Pancreas (tissue), 10 donors: ENCODE measurements at regions not wholly inside any gene's neighbourhood (a gene's known extent, or its start where the extent isn't known, plus 50 kb on each side); places are given as distances from the start of the nearest gene placed in this dataset.

Source experiments
- ATAC-seq, 4 donors: fragments of 200-7000 bp; cut with Tn5 transposase; one replicate each; pipeline versions ENCODE4 v1.8.0 to v1.9.1; 2020; ENCODE audit warnings: mild to moderate bottlenecking in 4 of 4, moderate library complexity in 4 of 4
- DNase-seq, 6 donors: peaks; one replicate each; pipeline ENCODE4 v3.0.0-alpha.2; 2020
- FAIRE-seq: peaks from 2 replicates; lab custom pipeline; 2012; peaks lifted over from hg19 to GRCh38; lab: Jason Lieb, UNC
- H3K27ac ChIP-seq, 4 donors: fragments of 200-600 bp; sonication (generic); 1 replicate in 3 of 4; 2 replicates in 1 of 4; pipeline versions ENCODE4 v1.5.0 to v1.8.0; 2020
- H3K27me3 ChIP-seq, 4 donors: fragments of 200-600 bp; one replicate each; pipeline ENCODE4 v1.8.0; 2021
- H3K36me3 ChIP-seq, 3 donors: fragments of 200-600 bp; sonication (generic) in 1 of 3; one replicate each; pipeline versions ENCODE4 v1.5.0 to v1.8.0; 2020 to 2021
- H3K4me1 ChIP-seq, 3 donors: fragments of 200-600 bp; one replicate each; pipeline ENCODE4 v1.8.0; 2021
- H3K4me3 ChIP-seq, 4 donors: fragments of 200-600 bp; sonication (generic) in 2 of 4; one replicate each; pipeline versions ENCODE4 v1.5.0 to v1.8.0; 2020 to 2021
- H3K9me3 ChIP-seq, 4 donors: fragments of 200-600 bp; one replicate each; pipeline ENCODE4 v1.8.0; 2021
- WGBS, 2 donors: extraction: QIAGEN DNeasy Blood & Tissue Kit; methylation state at CpG; one replicate each; pipeline ENCODE4 v1.1.7; 2013; 5-methylcytosine and 5-hydroxymethylcytosine counted together
- intact Hi-C, 3 donors: fragments of 100-400 bp; cut with DNase I; formaldehyde crosslinking; loops; one replicate each; pipeline versions ENCODE4 v1.11.1 to v1.14.2; 2022
- TF ChIP-seq, protein P1 (sequence below), 4 donors: fragments of 200-600 bp; sonication (generic) in 3 of 4; IDR thresholded peaks; one replicate each; pipeline versions ENCODE4 v1.5.0 to v1.8.0; 2021; ENCODE audit warnings: antibody characterized with exemption in 4 of 4
- donor health status: healthy with polysubstance abuse.
- donor health status: DM: no; HTN: no; CAD: no; lungs with moderate emphysema.
- donor health status: DM: no; HTN: no; CAD: no.
- donor health status: control.
- donor health status: control.
- donor health status: Bipolar disorder and iron deficiency.
- donor health status: DM: yes; HTN: yes; CAD: no.
- donor health status: DM: no; HTN: no; CAD: no.
- donor health status: DM: no; HTN: no; CAD: no.
- donor health status: DM: yes; HTN: yes; CAD: no.

- Histone ChIP-seq H3K4me3 (no peak overlapping the region), H3K27ac (no peak overlapping the region), H3K36me3 (no peaks in the 10 kb centered on the region), H3K27me3 (no peaks in the 10 kb centered on the region), H3K4me1 (no peaks in the 10 kb centered on the region), H3K9me3 (no peaks in the 10 kb centered on the region)
- ATAC-seq (no peak), FAIRE-seq (no peak), DNase-seq (no peak)
- 69 to 78% methylated on average over 2 of the region's 2 CpGs for WGBS, 2 donors
- intact Hi-C loops: no loop called here
- TF ChIP-seq, protein P1, sequence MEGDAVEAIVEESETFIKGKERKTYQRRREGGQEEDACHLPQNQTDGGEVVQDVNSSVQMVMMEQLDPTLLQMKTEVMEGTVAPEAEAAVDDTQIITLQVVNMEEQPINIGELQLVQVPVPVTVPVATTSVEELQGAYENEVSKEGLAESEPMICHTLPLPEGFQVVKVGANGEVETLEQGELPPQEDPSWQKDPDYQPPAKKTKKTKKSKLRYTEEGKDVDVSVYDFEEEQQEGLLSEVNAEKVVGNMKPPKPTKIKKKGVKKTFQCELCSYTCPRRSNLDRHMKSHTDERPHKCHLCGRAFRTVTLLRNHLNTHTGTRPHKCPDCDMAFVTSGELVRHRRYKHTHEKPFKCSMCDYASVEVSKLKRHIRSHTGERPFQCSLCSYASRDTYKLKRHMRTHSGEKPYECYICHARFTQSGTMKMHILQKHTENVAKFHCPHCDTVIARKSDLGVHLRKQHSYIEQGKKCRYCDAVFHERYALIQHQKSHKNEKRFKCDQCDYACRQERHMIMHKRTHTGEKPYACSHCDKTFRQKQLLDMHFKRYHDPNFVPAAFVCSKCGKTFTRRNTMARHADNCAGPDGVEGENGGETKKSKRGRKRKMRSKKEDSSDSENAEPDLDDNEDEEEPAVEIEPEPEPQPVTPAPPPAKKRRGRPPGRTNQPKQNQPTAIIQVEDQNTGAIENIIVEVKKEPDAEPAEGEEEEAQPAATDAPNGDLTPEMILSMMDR (IDR thresholded peaks at IDR 0.05): no peak
Measured at GRCh38 chr4:171573181-171573580, 240.0 kb upstream of the GALNTL6 start.

DNA sequence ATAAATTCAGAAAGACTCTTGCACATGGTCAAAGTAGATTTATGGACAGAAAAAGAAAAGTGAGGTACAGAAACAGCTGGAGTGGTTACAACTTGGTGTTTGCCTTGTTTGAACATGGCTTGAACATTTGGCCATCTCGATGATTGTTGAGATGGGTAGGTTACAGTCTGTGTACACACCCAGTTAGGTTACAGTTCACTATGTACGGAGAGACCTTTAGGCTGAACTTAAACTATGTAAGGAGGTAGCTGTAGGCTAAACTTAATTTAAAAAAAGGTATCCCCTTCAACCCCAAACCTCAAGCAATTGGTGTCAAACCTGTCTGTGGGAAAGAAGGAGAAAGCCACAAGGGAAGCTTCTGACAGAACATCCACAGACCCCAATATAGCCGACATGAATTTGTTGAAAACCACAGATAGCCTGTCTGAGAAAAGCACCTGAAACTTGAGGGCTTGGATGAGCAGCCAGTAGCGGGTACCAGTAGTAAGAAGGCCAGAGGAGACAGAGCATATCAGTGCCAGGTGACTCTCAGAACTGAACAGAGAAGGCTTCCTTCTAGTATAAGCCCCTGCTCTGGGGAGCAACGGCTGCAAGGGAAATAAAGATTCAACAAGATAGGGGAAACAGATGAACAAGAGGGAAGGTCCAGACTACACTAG is 247.9 kb upstream of the GALNTL6 start:
- no peak for ATAC-seq
- no peaks in the 10 kb centered on the region for H3K9me3 ChIP-seq
- DNase-seq: no peak
- intact Hi-C loops: no loop called here
- 61 to 67% methylated on average over 5 of the region's 5 CpGs for WGBS, 2 donors
- no peak overlapping the region for H3K4me3 ChIP-seq
- H3K36me3 ChIP-seq: no peaks in the 10 kb centered on the region
- no peak for FAIRE-seq
- TF ChIP-seq, protein P1 (IDR thresholded peaks at IDR 0.05): no peak
- H3K4me1 ChIP-seq: no peaks in the 10 kb centered on the region
- no peaks in the 10 kb centered on the region for H3K27me3 ChIP-seq
- H3K27ac ChIP-seq: no peak overlapping the region

DNA sequence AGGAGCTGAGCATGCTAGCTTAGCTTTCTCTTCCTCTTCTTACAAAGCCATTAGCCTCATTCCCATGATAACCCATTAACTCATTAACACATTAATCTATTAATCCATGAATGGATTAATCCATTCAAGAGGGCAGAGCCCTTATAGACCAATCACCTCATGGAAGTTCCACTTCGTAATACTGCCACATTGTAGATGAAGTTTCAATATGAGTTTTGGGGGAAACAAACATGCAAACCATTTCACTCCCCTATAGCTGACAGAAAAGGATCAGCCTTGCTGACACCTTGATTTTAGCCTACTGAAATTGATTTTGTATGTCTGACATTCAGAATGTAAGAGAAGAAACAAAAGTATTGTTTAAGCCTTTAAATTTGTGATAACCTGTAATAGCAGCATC is 251.8 kb upstream of the GALNTL6 start:
- WGBS, 2 donors: 75 to 86% methylated on average over 1 of the region's 1 CpG
- H3K4me1 ChIP-seq: no peaks in the 10 kb centered on the region
- DNase-seq (no peak), FAIRE-seq (no peak), ATAC-seq (no peak)
- H3K36me3 ChIP-seq: no peaks in the 10 kb centered on the region
- H3K4me3 ChIP-seq: no peak overlapping the region
- H3K9me3 ChIP-seq: no peaks in the 10 kb centered on the region
- intact Hi-C loops: no loop called here
- H3K27ac ChIP-seq: no peak overlapping the region
- TF ChIP-seq, protein P1 (IDR thresholded peaks at IDR 0.05): no peak
- no peaks in the 10 kb centered on the region for H3K27me3 ChIP-seq

DNA sequence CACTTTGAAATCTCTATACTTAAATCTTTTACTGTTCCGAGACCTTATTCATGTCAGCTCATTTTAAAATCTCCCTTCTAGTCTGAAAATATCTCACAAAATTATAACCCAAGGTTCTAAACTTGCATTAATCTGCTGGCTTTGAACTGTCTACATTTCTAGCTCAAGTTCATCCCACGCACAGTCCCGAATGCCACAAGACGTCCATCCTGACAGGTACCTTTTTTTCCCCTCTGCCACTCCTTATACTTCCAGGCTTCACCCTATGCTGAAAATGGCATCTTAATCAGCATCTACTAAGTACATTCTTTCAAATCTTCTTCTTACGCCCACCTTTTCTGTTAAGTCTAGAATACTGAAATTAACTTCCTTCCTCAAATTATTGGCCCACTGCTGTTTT is 259.2 kb upstream of the GALNTL6 start:
- intact Hi-C loops: no loop called here
- no peaks in the 10 kb centered on the region for H3K36me3 ChIP-seq
- H3K4me1 ChIP-seq: no peaks in the 10 kb centered on the region
- ATAC-seq: no peak
- H3K27ac ChIP-seq: no peak overlapping the region
- TF ChIP-seq, protein P1 (IDR thresholded peaks at IDR 0.05): no peak
- H3K9me3 ChIP-seq: no peaks in the 10 kb centered on the region
- DNase-seq: no peak
- no peak for FAIRE-seq
- H3K27me3 ChIP-seq: no peaks in the 10 kb centered on the region
- no peak overlapping the region for H3K4me3 ChIP-seq
- 72 to 82% methylated on average over 5 of the region's 5 CpGs for WGBS, 2 donors

DNA sequence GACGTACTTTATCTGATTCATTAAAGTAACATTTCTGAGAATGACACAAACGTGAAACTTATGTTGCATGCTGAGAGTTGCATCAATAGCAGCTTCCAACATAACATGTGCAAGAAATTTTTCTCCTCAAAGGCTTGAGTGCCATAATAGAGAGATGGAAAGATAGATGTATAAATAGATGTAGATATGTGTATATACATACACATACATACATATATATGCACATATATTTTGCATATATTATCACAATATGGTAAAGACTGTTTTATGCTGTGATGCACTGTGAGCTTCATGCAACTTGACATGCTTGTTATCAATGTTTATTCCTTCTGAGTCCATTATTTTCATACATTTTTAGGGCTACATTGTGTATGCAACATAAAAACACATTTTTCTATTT is 270.6 kb upstream of the GALNTL6 start:
- Histone ChIP-seq H3K4me3 (no peak overlapping the region), H3K27ac (no peak overlapping the region), H3K27me3 (no peaks in the 10 kb centered on the region), H3K9me3 (no peaks in the 10 kb centered on the region), H3K4me1 (no peaks in the 10 kb centered on the region), H3K36me3 (no peaks in the 10 kb centered on the region)
- TF ChIP-seq, protein P1 (IDR thresholded peaks at IDR 0.05): no peak
- FAIRE-seq (no peak), DNase-seq (no peak), ATAC-seq (no peak)
- intact Hi-C loops: no loop called here
- WGBS, 2 donors: 37 to 58% methylated on average over 2 of the region's 2 CpGs
